Endometrial microvascular endothelial cells (primary cell): ENCODE measurements at regions not wholly inside any gene's neighbourhood (a gene's known extent, or its start where the extent isn't known, plus 50 kb on each side); places are given as distances from the start of the nearest gene placed in this dataset.
"Not testable (repeated sequence)": the region's sequence is repeated elsewhere in the genome, so short reads cannot be mapped to it uniquely, and the experiment has no call there.

Source experiments
- in situ Hi-C: cut with HindIII; loops from 2 replicates; pipeline ENCODE4 v1.10.0; 2017; ENCODE audit warnings: low sequenced_read_pairs, low pct_unique_long_range_greater_than_20kb; ENCODE audit errors: inconsistent ontology term

DNA sequence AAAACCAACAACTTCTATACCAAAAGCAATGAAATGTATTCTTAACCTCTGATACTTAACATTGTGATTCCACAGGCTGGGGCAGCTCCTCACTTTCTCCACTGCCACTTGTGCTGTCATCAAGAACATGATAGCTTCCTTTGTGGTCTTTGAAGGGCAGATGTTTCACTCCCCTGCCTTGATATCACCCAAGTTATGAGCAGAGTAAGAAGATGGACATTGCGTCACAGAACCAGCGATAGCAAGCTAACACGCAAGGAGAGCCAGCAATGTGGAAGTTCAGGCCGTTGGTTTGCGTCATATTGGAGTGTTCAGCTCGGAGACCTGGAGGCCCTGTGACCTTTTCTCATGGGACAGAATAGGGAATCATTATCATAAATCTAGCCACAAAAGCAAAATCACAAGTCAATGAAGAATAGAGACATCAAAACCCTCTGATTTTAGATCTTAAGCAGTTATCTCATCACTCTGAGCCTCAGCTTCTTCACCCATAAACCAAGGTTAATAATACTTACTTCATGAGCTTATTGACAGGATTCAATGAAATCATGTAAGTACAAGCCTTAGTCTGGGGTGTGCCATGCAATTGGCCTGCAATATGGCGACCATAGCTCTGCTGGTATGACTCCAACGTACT, 183.8 kb upstream of the THBS1 start:
- in situ Hi-C loops, result no loop called here

GRCh38 chr15:39397883-39398282, 183.0 kb upstream of the THBS1 start:
- in situ Hi-C loops, result no loop called here

DNA sequence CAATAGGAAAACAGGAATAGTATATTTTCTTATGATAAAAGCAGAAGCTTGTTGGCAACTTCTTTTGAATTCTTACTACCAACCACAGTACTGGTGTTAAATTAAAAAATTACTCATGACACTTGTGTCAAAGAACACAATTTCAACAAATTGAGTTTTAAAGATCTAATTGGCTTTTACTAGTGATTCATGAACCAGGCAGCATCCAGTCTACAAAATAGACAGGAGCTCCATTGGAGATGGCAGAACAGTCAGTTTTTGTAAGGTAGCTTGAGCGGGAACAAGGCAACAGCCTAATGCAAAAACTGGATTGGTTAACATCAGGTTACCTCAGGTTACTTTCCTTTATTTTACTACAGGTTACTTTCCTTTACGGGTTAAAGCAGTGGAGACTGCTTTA, 181.3 kb upstream of the THBS1 start:
- in situ Hi-C loops, result no loop called here

GRCh38 chr15:39400002-39400401, 180.9 kb upstream of the THBS1 start:
- in situ Hi-C loops, result no loop called here

- in situ Hi-C loops, result no loop called here
Observed at GRCh38 chr15:39400821-39401550, 179.9 kb upstream of the THBS1 start.

GRCh38 chr15:39403640-39404117, 177.2 kb upstream of the THBS1 start:
- in situ Hi-C loops, result no loop called here

DNA sequence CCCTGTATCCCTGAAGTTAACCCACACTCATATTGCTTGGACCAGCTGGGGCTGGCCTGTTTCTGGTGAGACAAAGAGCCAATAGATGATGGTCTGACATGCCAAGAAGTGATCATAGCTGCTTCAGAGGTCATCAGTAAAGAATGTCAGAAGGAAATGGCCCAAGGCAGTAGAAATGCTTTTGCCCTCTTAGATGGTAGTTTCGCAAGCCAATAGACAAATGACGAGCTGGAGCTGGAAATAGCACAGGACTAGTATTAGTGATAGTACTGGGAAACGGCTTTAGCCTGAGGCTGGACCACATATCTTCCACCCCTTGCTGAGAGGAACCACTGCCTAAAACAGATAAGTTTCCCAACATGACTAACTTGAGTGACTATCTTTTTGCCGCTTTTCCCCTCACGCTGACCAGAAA, 176.1 kb upstream of the THBS1 start:
- in situ Hi-C loops, result no loop called here

DNA sequence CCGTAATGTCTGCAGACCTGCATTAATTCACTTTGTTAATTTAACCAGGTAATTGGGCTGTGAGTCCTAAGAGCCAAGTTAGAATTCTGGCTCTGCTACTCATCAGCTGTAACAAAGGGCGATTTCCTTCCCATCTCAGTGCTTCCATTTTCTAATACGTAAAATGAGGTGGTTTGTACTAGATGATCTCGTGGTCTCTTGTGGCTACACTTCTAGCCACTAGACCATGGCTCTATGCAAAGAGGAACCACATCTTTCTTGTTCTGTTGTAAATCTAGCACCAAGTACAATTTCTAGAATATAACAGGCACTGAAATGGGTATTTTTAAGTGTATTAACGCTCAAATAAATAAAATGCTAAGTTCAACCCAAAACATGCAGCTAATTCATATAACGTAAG, 174.4 kb upstream of the THBS1 start:
- in situ Hi-C loops, result no loop called here

GRCh38 chr15:39407116-39407515, 173.8 kb upstream of the THBS1 start:
- in situ Hi-C loops, result no loop called here

DNA sequence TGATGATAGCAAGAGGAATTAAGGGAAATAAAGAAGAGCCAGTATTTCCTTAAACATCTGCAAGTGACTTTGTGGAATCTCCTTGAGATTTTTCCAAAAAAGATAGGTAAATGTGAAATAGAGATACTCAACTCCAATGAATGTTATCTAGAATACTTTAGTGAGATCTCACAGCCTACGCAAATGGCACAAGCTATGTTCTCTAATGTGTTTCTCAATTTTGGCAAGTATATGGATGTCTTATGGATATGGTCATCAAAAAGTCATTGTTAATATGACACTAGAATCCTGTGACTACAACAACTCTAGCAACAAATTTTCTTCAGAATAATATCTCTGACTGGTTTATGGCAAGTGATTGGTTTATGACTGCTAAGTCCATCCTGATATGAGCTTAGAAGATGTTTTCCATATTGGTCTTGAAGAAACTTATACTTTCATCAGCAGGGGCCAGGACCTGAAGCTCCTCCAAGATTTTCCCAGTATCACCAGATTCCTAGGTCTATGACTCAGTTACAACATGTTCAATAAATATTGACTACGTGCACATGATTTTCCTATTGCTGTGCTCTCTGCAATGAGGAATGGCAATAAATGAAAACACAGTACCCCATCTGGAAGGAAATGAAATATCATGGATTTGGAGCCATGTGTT, 170.9 kb upstream of the THBS1 start:
- in situ Hi-C loops, result no loop called here

GRCh38 chr15:39411102-39411989, 169.5 kb upstream of the THBS1 start:
- in situ Hi-C loops, result no loop called here

- in situ Hi-C loops, result no loop called here
Observed at GRCh38 chr15:39413558-39413957, 167.3 kb upstream of the THBS1 start.

DNA sequence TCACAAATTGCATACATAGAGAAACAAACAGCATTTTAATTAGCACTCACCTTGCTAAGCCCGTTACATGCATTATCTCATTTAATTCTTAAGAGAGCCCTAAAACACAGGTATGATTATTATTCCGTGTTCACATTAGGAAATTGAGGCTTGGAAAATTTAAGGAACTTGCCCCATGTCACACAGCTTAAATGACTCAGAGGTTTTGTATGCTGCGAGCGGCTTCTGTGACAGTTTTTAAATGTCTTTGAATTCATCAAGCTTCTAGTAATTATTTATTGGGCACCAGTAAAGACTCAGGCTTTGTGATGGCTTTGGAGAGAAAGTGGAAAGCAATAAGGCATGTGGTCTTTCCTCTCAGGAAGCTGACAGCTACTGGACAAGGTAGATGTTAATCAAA, 166.7 kb upstream of the THBS1 start:
- in situ Hi-C loops, result no loop called here

GRCh38 chr15:39415634-39416033, 165.2 kb upstream of the THBS1 start:
- in situ Hi-C loops, result no loop called here

- in situ Hi-C loops, result no loop called here
Observed at GRCh38 chr15:39416258-39416657, 164.6 kb upstream of the THBS1 start.

DNA sequence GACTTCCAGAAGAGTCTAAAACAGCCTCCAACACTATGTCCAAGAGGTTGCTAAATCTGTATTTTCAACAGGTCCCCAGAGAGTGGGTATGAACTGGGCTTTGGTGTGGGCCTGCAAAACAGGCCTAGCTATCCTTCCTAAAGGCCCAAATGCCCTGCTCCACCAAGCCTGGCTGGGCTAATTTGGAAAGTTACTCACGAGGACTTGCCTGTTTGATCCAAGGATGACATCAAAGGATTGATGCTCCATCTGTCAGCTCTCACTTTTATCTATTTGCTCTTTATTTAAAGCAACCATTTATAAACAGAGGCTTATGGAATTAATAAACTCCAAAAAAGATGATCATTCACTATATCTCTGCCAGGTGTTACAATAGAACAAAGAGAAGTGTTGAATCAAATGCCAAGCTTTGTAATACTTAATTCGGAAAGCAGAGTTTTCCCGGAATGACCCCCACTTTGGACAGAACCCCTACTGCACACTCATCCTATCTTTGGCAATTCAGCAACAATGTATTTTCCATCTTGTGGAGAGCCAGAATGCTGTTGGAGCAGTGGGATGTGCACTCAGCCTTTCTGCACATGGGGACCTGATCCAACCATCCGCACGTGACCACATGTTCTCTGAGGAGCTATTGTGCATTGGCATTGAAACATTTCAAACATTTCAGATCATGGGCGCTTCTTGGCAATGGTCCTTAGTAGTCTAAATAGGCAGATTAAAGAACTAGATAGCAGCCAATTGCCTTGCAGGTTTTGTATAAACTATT, 163.3 kb upstream of the THBS1 start:
- in situ Hi-C loops, result no loop called here

DNA sequence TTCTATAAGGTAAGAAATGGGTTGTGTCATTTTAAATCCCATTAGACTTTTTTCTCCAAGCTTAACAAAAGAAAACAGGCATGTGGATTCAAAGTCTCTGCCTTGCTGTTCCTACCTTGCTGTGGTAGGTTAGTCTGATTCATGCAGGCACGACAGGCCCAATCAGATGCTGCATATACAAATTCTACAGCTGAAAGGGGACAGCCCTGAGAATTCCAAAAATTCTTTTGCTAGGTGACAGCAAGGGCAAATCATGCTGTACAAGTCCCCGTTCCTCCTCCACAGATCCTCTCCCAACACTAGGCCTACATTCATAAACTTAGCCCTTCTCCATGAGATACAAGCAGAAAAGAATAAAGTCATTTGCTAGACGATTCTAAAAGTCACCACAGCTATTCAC, 161.2 kb upstream of the THBS1 start:
- in situ Hi-C loops, result no loop called here

DNA sequence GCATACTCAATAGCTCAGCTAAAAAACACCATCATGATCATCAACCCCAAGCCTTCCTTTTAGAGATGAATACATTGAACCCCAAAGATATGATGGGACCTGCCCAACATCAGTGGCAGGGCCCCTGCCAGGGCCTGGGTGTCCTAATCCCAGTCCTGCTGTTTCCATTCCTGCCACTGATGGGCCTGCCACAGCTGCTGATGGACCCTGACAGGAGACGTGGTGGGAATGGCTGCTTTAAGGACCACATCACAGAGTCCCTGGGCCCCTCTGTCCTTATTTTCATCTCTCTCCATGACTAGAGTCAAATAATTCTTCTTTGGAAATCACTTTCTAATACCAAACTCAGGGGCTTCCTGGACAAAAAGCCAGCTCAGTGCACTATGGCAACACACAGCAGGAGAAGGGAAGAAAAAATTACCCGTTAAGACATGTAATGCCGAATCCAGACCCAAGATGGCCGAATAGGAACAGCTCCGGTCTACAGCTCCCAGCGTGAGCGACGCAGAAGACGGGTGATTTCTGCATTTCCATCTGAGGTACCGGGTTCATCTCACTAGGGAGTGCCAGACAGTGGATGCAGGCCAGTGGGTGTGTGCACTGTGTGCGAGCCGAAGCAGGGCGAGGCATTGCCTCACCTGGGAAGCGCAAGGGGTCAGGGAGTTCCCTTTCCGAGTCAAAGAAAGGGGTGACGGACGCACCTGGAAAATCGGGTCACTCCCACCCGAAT, 160.6 kb upstream of the THBS1 start:
- in situ Hi-C loops, result not testable (repeated sequence)
